HEK293 (cell line): ENCODE measurements at regions not wholly inside any gene's neighbourhood (a gene's known extent, or its start where the extent isn't known, plus 50 kb on each side); places are given as distances from the start of the nearest gene placed in this dataset.
A peak's percentile ranks its signal among the peaks of the same experiment; 100 is the strongest.
"Not testable (repeated sequence)": the region's sequence is repeated elsewhere in the genome, so short reads cannot be mapped to it uniquely, and the experiment has no call there.

Experiments
- CTCF ChIA-PET: fragments of 350-600 bp; formaldehyde crosslinking; extraction: SDS; loops from one replicate; lab custom pipeline; 2021; ENCODE audit warnings: antibody characterized with exemption; lab: Yijun Ruan, JAX
- POLR2A ChIA-PET: fragments of 300-600 bp; formaldehyde crosslinking; extraction: SDS; loops from one replicate; lab custom pipeline; 2020; ENCODE audit warnings: antibody characterized with exemption, inconsistent platforms; lab: Yijun Ruan, JAX
- H3K27ac ChIP-seq: fragments of 200-500 bp; sonication (Bioruptor generic); 2 replicates; pipeline ENCODE4 v1.5.1; 2014; ENCODE audit warnings: low read depth, low read length, control low read depth, inconsistent platforms; ENCODE audit errors: extremely low read depth
- H3K36me3 ChIP-seq, 2 experiments: fragments of 200-500 bp in 1 of 2; sonication (Bioruptor generic) in 1 of 2; 1 replicate in 1 of 2; 2 replicates in 1 of 2; pipeline ENCODE4 v1.5.1; 2014 to 2017; ENCODE audit warnings: inconsistent platforms in 2 of 2, low read length in 2 of 2; ENCODE audit not compliant: control insufficient read depth in 2 of 2, insufficient read depth in 1 of 2
- H3K4me1 ChIP-seq: fragments of 200-500 bp; sonication (Bioruptor generic); 2 replicates; pipeline ENCODE4 v1.5.1; 2014; ENCODE audit warnings: mild to moderate bottlenecking, low read length, inconsistent platforms; ENCODE audit not compliant: control insufficient read depth, insufficient read depth
- H3K4me3 ChIP-seq: 2 replicates; pipeline ENCODE4 v1.5.1; 2011; ENCODE audit warnings: low read depth, mild to moderate bottlenecking, control low read depth, low read length, moderate library complexity
- H3K9me3 ChIP-seq: fragments of 200-500 bp; sonication (Bioruptor generic); 2 replicates; pipeline ENCODE4 v1.5.1; 2014; ENCODE audit warnings: low read depth, low read length, inconsistent platforms; ENCODE audit not compliant: control insufficient read depth, insufficient read depth
- BCL11B ChIP-seq: fragments of 450-650 bp; formaldehyde crosslinking; IDR thresholded peaks from 2 replicates; pipeline ENCODE4 v1.5.1; 2016; ENCODE audit warnings: low read depth, missing biosample characterization, missing genetic modification characterization
- ELK4 ChIP-seq: IDR thresholded peaks from 2 replicates; pipeline ENCODE4 v1.6.1; 2011; ENCODE audit warnings: mild to moderate bottlenecking, low read depth, low read length, borderline replicate concordance
- SETDB1 ChIP-seq: IDR thresholded peaks from one replicate; pipeline ENCODE4 v1.6.1; 2017; ENCODE audit warnings: mild to moderate bottlenecking, low read length, moderate library complexity, mixed read lengths; ENCODE audit not compliant: insufficient read length
- TRIM28 ChIP-seq: IDR thresholded peaks from 2 replicates; pipeline ENCODE4 v1.6.1; 2011; ENCODE audit warnings: low read length, control low read depth, borderline replicate concordance
- ZBTB21 ChIP-seq: fragments of 450-650 bp; formaldehyde crosslinking; IDR thresholded peaks from 2 replicates; pipeline ENCODE4 v1.5.1; 2017; ENCODE audit warnings: missing biosample characterization, missing genetic modification characterization
- ZBTB6 ChIP-seq: fragments of 450-650 bp; formaldehyde crosslinking; IDR thresholded peaks from 2 replicates; pipeline ENCODE4 v1.5.1; 2017; ENCODE audit warnings: missing biosample characterization, missing genetic modification characterization
- ZNF202 ChIP-seq: fragments of 450-650 bp; formaldehyde crosslinking; IDR thresholded peaks from 2 replicates; pipeline ENCODE4 v1.5.1; 2016; ENCODE audit warnings: missing biosample characterization, missing genetic modification characterization, borderline replicate concordance
- ZNF366 ChIP-seq: fragments of 450-650 bp; formaldehyde crosslinking; conservative IDR thresholded peaks from 2 replicates; pipeline ENCODE4 v1.5.1; 2016; ENCODE audit warnings: missing biosample characterization, missing genetic modification characterization
- ZNF513 ChIP-seq: fragments of 450-650 bp; IDR thresholded peaks from 2 replicates; pipeline ENCODE4 v1.5.1; 2018; ENCODE audit warnings: missing biosample characterization, missing genetic modification characterization

GRCh38 chr13:61884830-61885229 lies 469.2 kb upstream of the PCDH20 start:
- Histone ChIP-seq H3K27ac (no peak overlapping the region), H3K4me1 (no peaks in the 10 kb centered on the region), H3K4me3 (no peak overlapping the region), H3K36me3 (no peaks in the 10 kb centered on the region), H3K9me3 (no peaks in the 10 kb centered on the region)
- POLR2A ChIA-PET: no interaction called here
- TF ChIP-seq ZNF202 (tag by site-specific recombination) (no peak), ZNF366 (tag by site-specific recombination) (no peak), ZBTB6 (tag by site-specific recombination) (no peak), ELK4 (peak; percentile 67; the same call in 1 of the 2 replicates)
- CTCF ChIA-PET: interaction anchor here (0.6 to 0.7 kb wide), 2 partner anchors 9 to 379 kb away, joined by 3 to 4 read pairs; no protein-coding TSS in a partner anchor

- Histone ChIP-seq H3K27ac (no peak overlapping the region), H3K4me3 (no peak overlapping the region), H3K36me3 (no peaks in the 10 kb centered on the region), H3K4me1 (no peaks in the 10 kb centered on the region), H3K9me3 (no peaks in the 10 kb centered on the region)
- TF ChIP-seq SETDB1 (peak; percentile 78), TRIM28 (peak; percentile 97), ZNF513 (tag by site-specific recombination) (no peak)
- ChIA-PET POLR2A (no interaction called here), CTCF (interaction anchor here (0.8 to 1.8 kb wide), 9 partner anchors 8 to 73 kb away, joined by 3 to 8 read pairs (median 5); no protein-coding TSS in a partner anchor)
These were observed 465.1 kb upstream of the PCDH20 start for GRCh38 chr13:61880578-61881283.

DNA sequence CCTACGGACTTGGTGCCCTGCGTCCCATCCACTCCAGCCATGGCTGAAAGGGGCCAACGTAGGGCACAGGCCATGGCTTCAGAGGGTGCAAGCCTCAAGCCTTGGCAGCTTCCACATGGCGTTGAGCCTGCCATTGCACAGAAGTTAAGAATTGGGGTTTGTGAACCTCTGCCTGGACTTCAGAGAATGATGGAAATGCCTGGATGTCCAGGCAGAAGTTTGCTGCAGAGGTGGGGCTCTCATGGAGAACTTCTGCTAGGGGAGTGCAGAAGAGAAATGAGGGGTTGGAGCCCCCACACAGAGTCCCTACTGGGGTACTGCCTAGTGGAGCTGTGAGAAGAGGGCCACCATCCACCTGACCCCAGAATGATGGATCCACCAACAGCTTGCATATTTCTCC lies 462.9 kb upstream of the PCDH20 start:
- peak; percentile 96; the same call in 1 of the 2 replicates for TF ChIP-seq TRIM28
- POLR2A ChIA-PET, H3K36me3 ChIP-seq, H3K4me3 ChIP-seq, H3K27ac ChIP-seq, H3K9me3 ChIP-seq, H3K4me1 ChIP-seq, CTCF ChIA-PET: not testable (repeated sequence)

DNA sequence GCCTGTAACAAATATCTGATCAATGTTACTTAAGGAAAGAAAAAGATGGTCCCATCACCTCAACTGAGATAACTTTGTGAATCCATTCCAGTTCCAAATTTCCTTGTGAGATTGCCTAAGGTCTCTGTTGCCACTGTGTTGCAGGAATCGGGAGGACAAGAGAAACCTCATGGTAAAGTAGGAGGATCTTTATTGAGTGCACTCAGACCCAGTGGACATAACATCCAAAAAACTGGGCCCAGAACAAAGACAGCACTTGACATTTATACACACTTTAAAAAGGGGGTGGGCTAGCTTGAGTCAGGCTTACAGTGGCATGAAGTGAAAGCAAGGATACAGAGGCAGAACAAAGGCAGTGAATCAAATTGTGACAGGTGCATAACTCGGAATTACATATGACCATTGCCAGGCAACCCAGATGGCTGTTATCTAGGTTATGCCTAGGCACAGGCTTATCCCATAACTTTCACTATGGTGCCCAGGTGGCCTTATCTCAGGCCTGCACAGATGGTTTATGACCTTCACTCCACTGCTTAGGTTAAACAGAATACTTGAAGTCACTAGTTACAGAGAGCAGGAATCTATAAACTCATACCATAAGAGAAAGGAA lies 459.4 kb upstream of the PCDH20 start:
- Histone ChIP-seq H3K4me3 (no peak overlapping the region), H3K36me3 (no peaks in the 10 kb centered on the region), H3K4me1 (no peaks in the 10 kb centered on the region), H3K9me3 (no peaks in the 10 kb centered on the region), H3K27ac (no peak overlapping the region)
- ChIA-PET POLR2A (no interaction called here), CTCF (no interaction called here)
- TF ChIP-seq SETDB1 (peak; percentile 99), TRIM28 (peak; percentile 100), ZBTB21 (no peak), BCL11B (tag by site-specific recombination) (no peak)
